ENCODE measurements at regions not wholly inside any gene's neighbourhood (a gene's known extent, or its start where the extent isn't known, plus 50 kb on each side); places are given as distances from the start of the nearest gene placed in this dataset.

- no peak for DNase-seq (ENCODE audit: low read depth in 2 of 2)
Measured at GRCh38 chr4:178784491-178784890, 1342.3 kb upstream of the AGA start.

GRCh38 chr4:178789279-178789678 lies 1347.0 kb upstream of the AGA start:
- DNase-seq (ENCODE audit: low read depth in 2 of 2) = no peak

GRCh38 chr4:178799204-178799603 lies 1357.0 kb upstream of the AGA start:
- DNase-seq (ENCODE audit: low read depth in 2 of 2) = no peak

- no peak for DNase-seq (ENCODE audit: low read depth in 2 of 2)
Measured at GRCh38 chr4:178808106-178808505, 1365.9 kb upstream of the AGA start.

GRCh38 chr4:178809921-178810320 lies 1367.7 kb upstream of the AGA start:
- no peak for DNase-seq (ENCODE audit: low read depth in 2 of 2)

GRCh38 chr4:178811356-178811755 lies 1369.1 kb upstream of the AGA start:
- DNase-seq (ENCODE audit: low read depth in 2 of 2) = no peak

GRCh38 chr4:178812866-178813265 lies 1370.6 kb upstream of the AGA start:
- DNase-seq (ENCODE audit: low read depth in 2 of 2) = no peak

GRCh38 chr4:178814908-178815307 lies 1372.7 kb upstream of the AGA start:
- no peak for DNase-seq (ENCODE audit: low read depth in 2 of 2)

- DNase-seq (ENCODE audit: low read depth in 2 of 2) = no peak
Measured at GRCh38 chr4:178823673-178824295, 1381.5 kb upstream of the AGA start.

- no peak for DNase-seq (ENCODE audit: low read depth in 2 of 2)
Measured at GRCh38 chr4:178836865-178837264, 1394.6 kb upstream of the AGA start.

GRCh38 chr4:178838776-178839175 lies 1396.5 kb upstream of the AGA start:
- DNase-seq (ENCODE audit: low read depth in 2 of 2) = no peak

GRCh38 chr4:178856139-178856800 lies 1414.0 kb upstream of the AGA start:
- DNase-seq (ENCODE audit: low read depth in 2 of 2) = no peak

- no peak for DNase-seq (ENCODE audit: low read depth in 2 of 2)
Measured at GRCh38 chr4:178871476-178871875, 1429.2 kb upstream of the AGA start.

GRCh38 chr4:178881937-178882336 lies 1439.7 kb upstream of the AGA start:
- DNase-seq (ENCODE audit: low read depth in 2 of 2) = no peak

GRCh38 chr4:178894126-178894525 lies 1451.9 kb upstream of the AGA start:
- DNase-seq (ENCODE audit: low read depth in 2 of 2) = no peak

- no peak for DNase-seq (ENCODE audit: low read depth in 2 of 2)
Measured at GRCh38 chr4:178899084-178899483, 1456.8 kb upstream of the AGA start.

GRCh38 chr4:178917756-178918155 lies 1475.5 kb upstream of the AGA start:
- DNase-seq (ENCODE audit: low read depth in 2 of 2) = no peak

- DNase-seq (ENCODE audit: low read depth in 2 of 2) = no peak
Measured at GRCh38 chr4:178937130-178937529, 1494.9 kb upstream of the AGA start.

GRCh38 chr4:178941975-178942374 lies 1499.7 kb upstream of the AGA start:
- DNase-seq (ENCODE audit: low read depth in 2 of 2) = no peak

GRCh38 chr4:178953447-178954120 lies 1511.3 kb upstream of the AGA start:
- no peak for DNase-seq (ENCODE audit: low read depth in 2 of 2)

GRCh38 chr4:178955614-178956013 lies 1513.4 kb upstream of the AGA start:
- DNase-seq (ENCODE audit: low read depth in 2 of 2) = no peak

- no peak for DNase-seq (ENCODE audit: low read depth in 2 of 2)
Measured at GRCh38 chr4:178958725-178959440, 1516.6 kb upstream of the AGA start.
